HepG2 (cell line): ENCODE measurements at regions not wholly inside any gene's neighbourhood (a gene's known extent, or its start where the extent isn't known, plus 50 kb on each side); places are given as distances from the start of the nearest gene placed in this dataset.

ENCODE experiments used
- ATAC-seq: fragments of 200-7000 bp; cut with Tn5 transposase; 3 replicates; pipeline ENCODE4 v1.9.1; 2020; ENCODE audit warnings: mild to moderate bottlenecking, moderate library complexity
- BruUV-seq: library from RNA; stranded (reverse); fragments of 400-500 nt; replicated peaks from 2 replicates; lab custom pipeline; 2021; lab: Mats Ljungman, UMichigan
- CTCF ChIA-PET: fragments of 300-600 bp; formaldehyde crosslinking; extraction: SDS; loops from one replicate; lab custom pipeline; 2021; ENCODE audit warnings: low total read pairs, inconsistent platforms, low intra/inter-chr PET ratio; lab: Yijun Ruan, JAX
- POLR2A ChIA-PET: fragments of 350-600 bp; sonication (Branson Sonifier 250); formaldehyde crosslinking; loops from one replicate; lab custom pipeline; 2020; ENCODE audit warnings: antibody characterized with exemption, inconsistent platforms; lab: Yijun Ruan, JAX
- DNase-seq: peaks from one replicate; pipeline ENCODE4 v3.0.0-alpha.2; 2015; ENCODE audit warnings: low spot score
- FAIRE-seq: peaks from 3 replicates; lab custom pipeline; 2011; peaks lifted over from hg19 to GRCh38; lab: Jason Lieb, UNC
- H2AFZ ChIP-seq: one replicate; pipeline ENCODE4 v1.6.1; 2011; ENCODE audit warnings: low read length, inconsistent platforms
- H3K27ac ChIP-seq: fragments of 300-600 bp; 3 replicates; pipeline ENCODE4 v1.8.0; 2011; ENCODE audit warnings: mixed run types, mild to moderate bottlenecking, mixed read lengths, low read length, inconsistent platforms; ENCODE audit not compliant: insufficient read depth; ENCODE audit errors: extremely low read length
- H3K27me3 ChIP-seq, 2 experiments: fragments of 200-600 bp in 1 of 2; 2 replicates in 1 of 2; 3 replicates in 1 of 2; pipeline versions ENCODE4 v1.6.0 to v1.8.0; 2011; ENCODE audit warnings: low read length in 2 of 2, mild to moderate bottlenecking in 2 of 2, moderate library complexity in 2 of 2, inconsistent platforms in 1 of 2; ENCODE audit not compliant: insufficient read depth in 2 of 2, control insufficient read depth in 1 of 2
- H3K36me3 ChIP-seq, 2 experiments: fragments of 200-600 bp in 1 of 2; replicated peaks in 1 of 2; 2 replicates in 1 of 2; 3 replicates in 1 of 2; pipeline versions ENCODE4 v1.5.1 to v1.8.0; 2011; ENCODE audit warnings: low read length in 2 of 2, inconsistent platforms in 1 of 2; ENCODE audit not compliant: insufficient read depth in 2 of 2, control insufficient read depth in 1 of 2
- H3K4me1 ChIP-seq: 2 replicates; pipeline ENCODE4 v1.5.1; 2012; ENCODE audit warnings: low read length, inconsistent platforms; ENCODE audit not compliant: insufficient read depth
- H3K4me2 ChIP-seq: 2 replicates; pipeline ENCODE4 v1.6.0; 2011; ENCODE audit warnings: low read depth, low read length, inconsistent platforms
- H3K4me3 ChIP-seq, 3 experiments: fragments of 200-600 bp in 1 of 3; sonication (generic), shearing (Covaris generic) in 1 of 3; replicated peaks in 1 of 3; 2 replicates each; pipeline ENCODE4 v1.5.1; 2011 to 2016; ENCODE audit warnings: low read length in 3 of 3, inconsistent platforms in 2 of 3, low read depth in 2 of 3, mild to moderate bottlenecking in 2 of 3, control low read depth in 1 of 3, mixed read lengths in 1 of 3; ENCODE audit not compliant: insufficient read depth in 1 of 3
- H3K79me2 ChIP-seq: one replicate; pipeline ENCODE4 v1.6.1; 2011; ENCODE audit warnings: low read length, inconsistent platforms; ENCODE audit not compliant: insufficient read depth
- H3K9ac ChIP-seq: 2 replicates; pipeline ENCODE4 v1.6.0; 2011; ENCODE audit warnings: mild to moderate bottlenecking, low read depth, low read length, inconsistent platforms; ENCODE audit not compliant: insufficient read depth
- H3K9me3 ChIP-seq: 2 replicates; pipeline ENCODE4 v1.5.1; 2012; ENCODE audit warnings: mild to moderate bottlenecking, low read length
- H4K20me1 ChIP-seq: 2 replicates; pipeline ENCODE4 v1.6.0; 2011; ENCODE audit warnings: inconsistent platforms, mild to moderate bottlenecking, low read length, moderate library complexity; ENCODE audit not compliant: insufficient read depth
- E2F2 ChIP-seq: sonication (generic); formaldehyde crosslinking; IDR thresholded peaks from 2 replicates; pipeline ENCODE4 v1.4.0; 2020; ENCODE audit warnings: missing genetic modification reagents, borderline replicate concordance
- KLF11 ChIP-seq: IDR thresholded peaks from 2 replicates; pipeline ENCODE4 v1.6.1; 2016; ENCODE audit warnings: missing compliant biosample characterization
- MYNN ChIP-seq: sonication (generic); formaldehyde crosslinking; IDR thresholded peaks from 2 replicates; pipeline ENCODE4 v1.4.0; 2020; ENCODE audit warnings: mild to moderate bottlenecking, low read depth, missing genetic modification reagents
- NPAS2 ChIP-seq: sonication (generic); formaldehyde crosslinking; IDR thresholded peaks from 2 replicates; pipeline ENCODE4 v1.8.0; 2022; ENCODE audit warnings: mild to moderate bottlenecking, missing genetic modification reagents, borderline replicate concordance
- SP4 ChIP-seq: sonication (generic); formaldehyde crosslinking; IDR thresholded peaks from 2 replicates; pipeline ENCODE4 v1.8.1; 2023; ENCODE audit warnings: mild to moderate bottlenecking, missing genetic modification reagents
- TEAD3 ChIP-seq: optimal IDR thresholded peaks from 2 replicates; pipeline ENCODE3; 2016; ENCODE audit warnings: borderline replicate concordance
- ZNF205 ChIP-seq: IDR thresholded peaks from 2 replicates; pipeline ENCODE4 v1.6.1; 2018; ENCODE audit warnings: missing biosample characterization, missing genetic modification reagents
- ZNF501 ChIP-seq: sonication (generic); formaldehyde crosslinking; IDR thresholded peaks from 2 replicates; pipeline ENCODE4 v1.5.1; 2020; ENCODE audit warnings: mild to moderate bottlenecking, moderate library complexity, missing genetic modification reagents
- ZNF737 ChIP-seq: sonication (generic); formaldehyde crosslinking; IDR thresholded peaks from 2 replicates; pipeline ENCODE4 v1.5.0; 2020; ENCODE audit warnings: missing genetic modification reagents, mild to moderate bottlenecking, borderline replicate concordance
- WGBS: methylation state at CpG from one replicate; pipeline ENCODE4 v1.1.6; 2017; ENCODE audit warnings: low lambda C conversion rate; 5-methylcytosine and 5-hydroxymethylcytosine counted together
- in situ Hi-C: cut with HindIII; loops from 2 replicates; pipeline ENCODE4 v1.10.0; 2017; ENCODE audit warnings: low pct_unique_long_range_greater_than_20kb; ENCODE audit not compliant: extremely low pct_ligation_motif_present
- intact Hi-C: fragments of 100-400 bp; cut with micrococcal nuclease; formaldehyde crosslinking; loops from one replicate; pipeline ENCODE4 v1.10.0; 2022; ENCODE audit not compliant: unreplicated experiment
- TF ChIP-seq, protein P1 (sequence below): sonication (generic); formaldehyde crosslinking; IDR thresholded peaks from 2 replicates; pipeline ENCODE4 v1.8.1; 2023; ENCODE audit warnings: mild to moderate bottlenecking, missing genetic modification reagents

- no peak for TF ChIP-seq ZNF205
These were observed 92.5 kb upstream of the PAGE3 start (continued) for GRCh38 chrX:55357236-55357635.

- H4K20me1 ChIP-seq, result no peaks in the 10 kb centered on the region
- ChIA-PET CTCF (no interaction called here), POLR2A (no interaction called here)
These were observed 72.5 kb upstream of the MAGEH1 start for GRCh38 chrX:55379396-55379795.

More at GRCh38 chrX:55379396-55379795, 72.5 kb upstream of the MAGEH1 start:
- H3K4me2 ChIP-seq, result no peak overlapping the region
- H3K79me2 ChIP-seq, result no peaks in the 10 kb centered on the region
- H3K4me3 ChIP-seq, result no peak overlapping the region
- DNase-seq (no peak), FAIRE-seq (no peak), ATAC-seq (no peak)
- intact Hi-C loops, result no loop called here
- H2AFZ ChIP-seq, result no peak overlapping the region
- no peaks in the 10 kb centered on the region for H3K27me3 ChIP-seq
- H3K9me3 ChIP-seq, result no peaks in the 10 kb centered on the region
- TF ChIP-seq SP4 (no peak), KLF11 (CRISPR knock-in tag) (no peak), ZNF501 (no peak), ZNF737 (CRISPR knock-in tag) (no peak), E2F2 (CRISPR knock-in tag) (no peak), TEAD3 (CRISPR knock-in tag) (no peak), MYNN (CRISPR knock-in tag) (no peak), NPAS2 (no peak)
- TF ChIP-seq, protein P1, sequence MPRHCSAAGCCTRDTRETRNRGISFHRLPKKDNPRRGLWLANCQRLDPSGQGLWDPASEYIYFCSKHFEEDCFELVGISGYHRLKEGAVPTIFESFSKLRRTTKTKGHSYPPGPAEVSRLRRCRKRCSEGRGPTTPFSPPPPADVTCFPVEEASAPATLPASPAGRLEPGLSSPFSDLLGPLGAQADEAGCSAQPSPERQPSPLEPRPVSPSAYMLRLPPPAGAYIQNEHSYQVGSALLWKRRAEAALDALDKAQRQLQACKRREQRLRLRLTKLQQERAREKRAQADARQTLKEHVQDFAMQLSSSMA (CRISPR knock-in tag), result no peak
- WGBS, result no CpG with 5 or more reads among the region's 3 CpGs
- no peak overlapping the region for H3K9ac ChIP-seq
- H3K36me3 ChIP-seq, result no peaks in the 10 kb centered on the region
- in situ Hi-C loops, result no loop called here
- BruUV-seq, result no TSS peak
- H3K4me1 ChIP-seq, result no peaks in the 10 kb centered on the region
- no peak overlapping the region for H3K27ac ChIP-seq
